ENCODE measurements at regions not wholly inside any gene's neighbourhood (a gene's known extent, or its start where the extent isn't known, plus 50 kb on each side); places are given as distances from the start of the nearest gene placed in this dataset.
A peak's percentile ranks its signal among the peaks of the same experiment; 100 is the strongest.

DNA sequence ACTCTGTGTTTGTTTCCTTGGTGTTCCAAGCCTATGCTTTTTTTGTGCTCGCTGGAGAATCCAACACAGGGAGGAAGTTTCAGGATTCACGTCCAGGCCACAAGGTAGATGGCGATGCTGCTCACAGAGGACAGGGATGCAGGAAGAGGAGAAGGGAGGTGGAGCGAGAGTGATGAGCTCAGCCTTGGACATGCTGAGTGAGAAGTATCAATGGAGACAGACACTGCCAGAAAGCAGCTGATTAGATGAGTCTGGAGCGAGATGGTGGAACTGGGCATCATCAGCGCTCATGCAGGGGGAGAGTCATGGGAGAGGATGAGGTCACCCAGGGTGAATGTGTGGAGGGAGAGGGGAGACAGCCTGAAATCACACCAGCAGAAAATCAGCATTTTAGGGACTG, 110.0 kb downstream of the GLUL start:
- 36% methylated on average over 6 of the region's 6 CpGs for WGBS (ENCODE audit: insufficient coverage, low coverage, missing lambda C conversion rate)
- no peak for FAIRE-seq
- no peak overlapping the region; a peak in 1 of 4 replicates for H3K9ac ChIP-seq (ENCODE audit: insufficient read depth in 1 of 2, low read depth in 2 of 2, low read length in 2 of 2)
- peak in 2 of 4 experiments; percentile 31 to 32 for DNase-seq (ENCODE audit: extremely low read depth in 1 of 4, low spot score in 3 of 4)
- H3K27me3 ChIP-seq (ENCODE audit: control insufficient read depth in 2 of 2, insufficient read depth in 2 of 2, low read length in 2 of 2), result no peaks in the 10 kb centered on the region
- intact Hi-C loops (cut with micrococcal nuclease) (no loop called here), in situ Hi-C loops (cut with MboI) (no loop called here)
- no peaks in the 10 kb centered on the region for H3K9me1 ChIP-seq (ENCODE audit: control insufficient read depth, insufficient read depth, low read length)
- H2AFZ ChIP-seq (ENCODE audit: low read depth, low read length), result no peak overlapping the region
- no peak overlapping the region for H3K4me2 ChIP-seq (ENCODE audit: insufficient read depth, low read length)
- no peak overlapping the region for H3K27ac ChIP-seq (ENCODE audit: extremely low read depth, low read depth, low read length)
- H3K4me1 ChIP-seq (replicated peaks in 1 of 2; ENCODE audit: control insufficient read depth in 2 of 2, insufficient read depth in 2 of 2, low read length in 2 of 2), result peaks cover 0 to 3% of the 10 kb centered on the region in 2 experiments; a peak in 2 of 5 replicates
- H3K36me3 ChIP-seq (ENCODE audit: control insufficient read depth, insufficient read depth, low read length), result no peaks in the 10 kb centered on the region
- ChIA-PET POLR2A (interaction anchor here (0.6 to 3.2 kb wide), 3 partner anchors 16 to 108 kb away, joined by 4 to 13 read pairs (median 6); no protein-coding TSS in a partner anchor), CTCF (ENCODE audit: low intra/inter-chr PET ratio) (no interaction called here)
- no peaks in the 10 kb centered on the region for H3K9me3 ChIP-seq (replicated peaks; ENCODE audit: control insufficient read depth, insufficient read depth, low read depth, low read length)
- ATAC-seq, result peak; percentile 27; the same call in 2 of the 3 replicates
- H3K4me3 ChIP-seq, result no peak overlapping the region
- H4K20me1 ChIP-seq (replicated peaks; ENCODE audit: control insufficient read depth, insufficient read depth, low read length), result no peaks in the 10 kb centered on the region
- no peaks in the 10 kb centered on the region for H3K79me2 ChIP-seq (ENCODE audit: control insufficient read depth, insufficient read depth, low read length)
- no TSS peak for BruUV-seq (replicated peaks)
- TF ChIP-seq CBFA2T3 (IDR thresholded peaks at IDR 0.05), result peak; percentile 72
- 0 out of 2 replicates have a peak, but pooled peaks have one; percentile 33 for TF ChIP-seq TCF3 (CRISPR knock-in tag; IDR thresholded peaks at IDR 0.05)
- no peak for TF ChIP-seq GABPB1 (CRISPR knock-in tag; IDR thresholded peaks at IDR 0.05)
- 0 out of 4 replicates have a peak, but pooled peaks of 1 of the 2 experiments have one; percentile 32 for TF ChIP-seq HDAC1 (IDR thresholded peaks at IDR 0.05)
- TF ChIP-seq, protein P1, sequence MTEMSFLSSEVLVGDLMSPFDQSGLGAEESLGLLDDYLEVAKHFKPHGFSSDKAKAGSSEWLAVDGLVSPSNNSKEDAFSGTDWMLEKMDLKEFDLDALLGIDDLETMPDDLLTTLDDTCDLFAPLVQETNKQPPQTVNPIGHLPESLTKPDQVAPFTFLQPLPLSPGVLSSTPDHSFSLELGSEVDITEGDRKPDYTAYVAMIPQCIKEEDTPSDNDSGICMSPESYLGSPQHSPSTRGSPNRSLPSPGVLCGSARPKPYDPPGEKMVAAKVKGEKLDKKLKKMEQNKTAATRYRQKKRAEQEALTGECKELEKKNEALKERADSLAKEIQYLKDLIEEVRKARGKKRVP (CRISPR knock-in tag; IDR thresholded peaks at IDR 0.05), result no peak
- peak; percentile 68; the same call in 1 of the 2 replicates for TF ChIP-seq JUND (IDR thresholded peaks at IDR 0.05; ENCODE audit: borderline replicate concordance, low read depth, low read length)
- TF ChIP-seq JUND (tag; IDR thresholded peaks at IDR 0.05; ENCODE audit: borderline replicate concordance, low read depth, low read length), result peak; percentile 23; the same call in 1 of the 3 replicates
- TF ChIP-seq HEY1 (CRISPR knock-in tag; IDR thresholded peaks at IDR 0.05; ENCODE audit: borderline replicate concordance), result no peak
- peak; percentile 50 for TF ChIP-seq ARID1B (IDR thresholded peaks at IDR 0.05)
- TF ChIP-seq MEIS2 (IDR thresholded peaks at IDR 0.05; ENCODE audit: partially characterized antibody), result peak; percentile 46
- TF ChIP-seq, protein P2, sequence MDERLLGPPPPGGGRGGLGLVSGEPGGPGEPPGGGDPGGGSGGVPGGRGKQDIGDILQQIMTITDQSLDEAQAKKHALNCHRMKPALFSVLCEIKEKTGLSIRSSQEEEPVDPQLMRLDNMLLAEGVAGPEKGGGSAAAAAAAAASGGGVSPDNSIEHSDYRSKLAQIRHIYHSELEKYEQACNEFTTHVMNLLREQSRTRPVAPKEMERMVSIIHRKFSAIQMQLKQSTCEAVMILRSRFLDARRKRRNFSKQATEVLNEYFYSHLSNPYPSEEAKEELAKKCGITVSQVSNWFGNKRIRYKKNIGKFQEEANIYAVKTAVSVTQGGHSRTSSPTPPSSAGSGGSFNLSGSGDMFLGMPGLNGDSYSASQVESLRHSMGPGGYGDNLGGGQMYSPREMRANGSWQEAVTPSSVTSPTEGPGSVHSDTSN (CRISPR knock-in tag; IDR thresholded peaks at IDR 0.05; ENCODE audit: low read depth), result no peak
- TF ChIP-seq, protein P2 (tag; conservative IDR thresholded peaks at IDR 0.05; ENCODE audit: low read depth), result 0 out of 2 replicates have a peak, but pooled peaks have one; percentile 19
- 0 out of 2 replicates have a peak, but pooled peaks have one; percentile 16 for TF ChIP-seq NCOR1 (IDR thresholded peaks at IDR 0.05)
- TF ChIP-seq NR2C1 (IDR thresholded peaks at IDR 0.05), result no peak
- no peak for TF ChIP-seq NR2C1 (tag; IDR thresholded peaks at IDR 0.05)
- TF ChIP-seq ZEB2 (IDR thresholded peaks at IDR 0.05), result peak; percentile 41; the same call in 1 of the 2 replicates
- TF ChIP-seq, protein P3, sequence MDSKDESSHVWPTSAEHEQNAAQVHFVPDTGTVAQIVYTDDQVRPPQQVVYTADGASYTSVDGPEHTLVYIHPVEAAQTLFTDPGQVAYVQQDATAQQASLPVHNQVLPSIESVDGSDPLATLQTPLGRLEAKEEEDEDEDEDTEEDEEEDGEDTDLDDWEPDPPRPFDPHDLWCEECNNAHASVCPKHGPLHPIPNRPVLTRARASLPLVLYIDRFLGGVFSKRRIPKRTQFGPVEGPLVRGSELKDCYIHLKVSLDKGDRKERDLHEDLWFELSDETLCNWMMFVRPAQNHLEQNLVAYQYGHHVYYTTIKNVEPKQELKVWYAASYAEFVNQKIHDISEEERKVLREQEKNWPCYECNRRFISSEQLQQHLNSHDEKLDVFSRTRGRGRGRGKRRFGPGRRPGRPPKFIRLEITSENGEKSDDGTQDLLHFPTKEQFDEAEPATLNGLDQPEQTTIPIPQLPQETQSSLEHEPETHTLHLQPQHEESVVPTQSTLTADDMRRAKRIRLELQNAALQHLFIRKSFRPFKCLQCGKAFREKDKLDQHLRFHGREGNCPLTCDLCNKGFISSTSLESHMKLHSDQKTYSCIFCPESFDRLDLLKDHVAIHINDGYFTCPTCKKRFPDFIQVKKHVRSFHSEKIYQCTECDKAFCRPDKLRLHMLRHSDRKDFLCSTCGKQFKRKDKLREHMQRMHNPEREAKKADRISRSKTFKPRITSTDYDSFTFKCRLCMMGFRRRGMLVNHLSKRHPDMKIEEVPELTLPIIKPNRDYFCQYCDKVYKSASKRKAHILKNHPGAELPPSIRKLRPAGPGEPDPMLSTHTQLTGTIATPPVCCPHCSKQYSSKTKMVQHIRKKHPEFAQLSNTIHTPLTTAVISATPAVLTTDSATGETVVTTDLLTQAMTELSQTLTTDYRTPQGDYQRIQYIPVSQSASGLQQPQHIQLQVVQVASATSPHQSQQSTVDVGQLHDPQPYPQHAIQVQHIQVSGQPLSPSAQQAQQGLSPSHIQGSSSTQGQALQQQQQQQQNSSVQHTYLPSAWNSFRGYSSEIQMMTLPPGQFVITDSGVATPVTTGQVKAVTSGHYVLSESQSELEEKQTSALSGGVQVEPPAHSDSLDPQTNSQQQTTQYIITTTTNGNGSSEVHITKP (IDR thresholded peaks at IDR 0.05; ENCODE audit: partially characterized antibody), result peak; percentile 65

Data from K562 (cell line).